Memory B cell (primary cell): ENCODE measurements at regions not wholly inside any gene's neighbourhood (a gene's known extent, or its start where the extent isn't known, plus 50 kb on each side); places are given as distances from the start of the nearest gene placed in this dataset.
"Not testable (repeated sequence)": the region's sequence is repeated elsewhere in the genome, so short reads cannot be mapped to it uniquely, and the experiment has no call there.

Experiments used
- ATAC-seq: fragments of 150-1000 bp; cut with Tn5 transposase; 2 replicates; pipeline ENCODE4 v1.10.0; 2021; ENCODE audit warnings: low read depth, mild to moderate bottlenecking, moderate library complexity
- DNase-seq, 2 donors: peaks; one replicate each; pipeline ENCODE4 v3.0.0; 2022; ENCODE audit warnings: low spot score in 2 of 2
- H3K27ac Mint-ChIP-seq: one replicate; pipeline ENCODE4 v1.8.0; 2022; ENCODE audit warnings: mild to moderate bottlenecking, moderate library complexity, mixed read lengths
- H3K27me3 Mint-ChIP-seq: one replicate; pipeline ENCODE4 v1.8.0; 2022; ENCODE audit warnings: mixed read lengths
- H3K36me3 Mint-ChIP-seq: one replicate; pipeline ENCODE4 v1.8.0; 2022; ENCODE audit warnings: mild to moderate bottlenecking, mixed read lengths
- H3K4me1 Mint-ChIP-seq: one replicate; pipeline ENCODE4 v1.8.0; 2022; ENCODE audit warnings: mixed read lengths
- H3K4me3 Mint-ChIP-seq: one replicate; pipeline ENCODE4 v1.8.0; 2022; ENCODE audit warnings: mild to moderate bottlenecking, moderate library complexity, mixed read lengths
- H3K9me3 Mint-ChIP-seq: one replicate; pipeline ENCODE4 v1.8.0; 2022; ENCODE audit warnings: mixed read lengths

DNA sequence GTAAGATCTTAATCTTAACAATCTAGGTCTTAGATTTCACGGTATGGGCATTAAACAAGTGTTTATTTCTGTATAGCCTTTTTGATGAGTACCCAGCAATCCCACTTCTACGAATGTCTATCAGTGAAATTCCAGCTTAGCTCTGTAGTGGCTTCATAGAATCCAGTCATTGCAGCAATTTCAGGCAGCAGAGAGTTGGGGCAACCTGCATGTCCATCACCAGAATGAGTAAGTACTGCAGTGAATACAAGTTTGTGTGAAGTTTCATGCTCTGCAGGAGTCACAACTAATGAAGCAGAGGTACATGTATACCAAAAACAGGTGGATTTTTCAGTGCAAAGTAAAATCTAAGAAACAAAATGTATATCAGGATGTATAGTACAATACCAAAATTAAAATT, 151.7 kb downstream of the OR2B2 start:
- H3K27me3 Mint-ChIP-seq, result peaks cover 5% of the 10 kb centered on the region
- H3K9me3 Mint-ChIP-seq, result no peaks in the 10 kb centered on the region
- H3K27ac Mint-ChIP-seq, result no peak overlapping the region
- DNase-seq (no peak), ATAC-seq (no peak)
- H3K4me1 Mint-ChIP-seq, result peaks cover 14% of the 10 kb centered on the region
- H3K4me3 Mint-ChIP-seq, result no peak overlapping the region
- H3K36me3 Mint-ChIP-seq, result peaks cover 1% of the 10 kb centered on the region

DNA sequence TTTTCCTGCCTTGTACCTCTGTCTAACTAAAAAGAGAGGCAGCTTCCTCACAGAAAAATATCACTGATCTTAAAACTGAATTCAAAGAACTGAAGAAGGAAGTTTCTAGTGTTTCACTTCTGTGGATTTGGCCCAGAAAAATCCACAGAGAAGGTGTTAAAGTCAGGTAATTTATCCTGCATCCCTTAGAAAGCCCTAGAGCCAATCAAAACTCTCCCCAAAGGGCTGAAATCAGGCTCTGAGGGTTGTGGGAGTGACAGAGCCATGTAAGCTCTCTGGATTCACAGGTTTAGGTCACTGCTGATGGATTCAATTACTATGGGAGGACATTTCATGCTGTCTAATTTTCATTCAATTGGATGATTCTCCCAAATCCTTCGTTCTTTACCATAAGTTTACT, 152.3 kb downstream of the OR2B2 start:
- no peaks in the 10 kb centered on the region for H3K9me3 Mint-ChIP-seq
- no peak for DNase-seq
- H3K4me1 Mint-ChIP-seq, result peaks cover 17% of the 10 kb centered on the region
- H3K36me3 Mint-ChIP-seq, result peaks cover 1% of the 10 kb centered on the region
- ATAC-seq, result no peak
- no peak overlapping the region for H3K4me3 Mint-ChIP-seq
- peaks cover 5% of the 10 kb centered on the region for H3K27me3 Mint-ChIP-seq
- H3K27ac Mint-ChIP-seq, result no peak overlapping the region

DNA sequence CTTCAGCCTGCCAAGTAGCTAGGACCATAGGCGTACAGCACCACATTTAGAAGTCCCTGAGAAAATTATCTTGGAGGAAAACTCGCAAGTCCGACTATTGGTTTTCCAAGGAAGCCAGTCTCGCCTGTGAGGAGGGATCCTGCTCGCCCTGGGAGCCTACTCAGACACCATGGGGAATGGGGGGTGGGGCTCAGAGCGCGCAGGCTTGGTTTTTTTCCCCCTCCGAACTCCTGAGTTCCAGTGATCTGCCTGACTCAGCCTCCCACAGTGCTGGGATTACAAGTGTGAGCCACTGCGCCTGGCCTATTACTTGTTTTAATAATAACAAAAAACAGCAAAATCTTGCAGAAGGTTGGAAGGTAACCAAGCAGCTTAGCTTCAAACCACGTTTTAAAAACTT, 153.7 kb downstream of the OR2B2 start:
- Mint-ChIP-seq H3K27ac (no peak overlapping the region), H3K27me3 (peaks cover 3% of the 10 kb centered on the region)

DNA sequence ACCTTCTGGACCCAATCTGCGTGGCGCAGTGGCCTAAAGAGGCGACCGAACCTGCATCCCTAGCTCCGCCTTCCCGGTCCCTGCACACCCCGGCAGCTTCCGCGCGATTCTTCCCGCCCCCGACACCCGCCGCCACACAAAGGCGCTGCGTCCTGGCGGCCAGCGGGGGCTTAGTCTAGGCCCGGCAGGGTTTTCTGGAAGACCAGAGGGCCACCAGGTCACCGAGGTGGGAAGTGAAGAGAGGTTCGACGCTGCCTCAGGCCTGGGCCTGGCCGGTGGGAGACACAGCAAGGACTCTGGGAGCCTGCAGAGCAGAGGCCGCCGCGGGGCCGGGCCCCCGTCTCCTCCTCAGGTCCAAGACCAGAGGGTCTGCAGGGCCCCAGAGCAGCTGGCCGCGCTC, 154.9 kb downstream of the OR2B2 start:
- H3K36me3 Mint-ChIP-seq, result peaks cover 1% of the 10 kb centered on the region
- no peaks in the 10 kb centered on the region for H3K9me3 Mint-ChIP-seq
- peaks cover 34% of the 10 kb centered on the region for H3K4me1 Mint-ChIP-seq
- peaks cover 2% of the 10 kb centered on the region for H3K27me3 Mint-ChIP-seq
- peak overlapping the region; percentile 71 for H3K4me3 Mint-ChIP-seq
- DNase-seq (no peak), ATAC-seq (no peak)
- peak overlapping the region; percentile 47 for H3K27ac Mint-ChIP-seq

More for the DNA sequence above, 153.7 kb downstream of the OR2B2 start:
- no peak for DNase-seq
- Mint-ChIP-seq H3K4me1 (peaks cover 28% of the 10 kb centered on the region), H3K4me3 (peak overlapping the region; percentile 65), H3K36me3 (peaks cover 1% of the 10 kb centered on the region), H3K9me3 (no peaks in the 10 kb centered on the region)
- no peak for ATAC-seq

DNA sequence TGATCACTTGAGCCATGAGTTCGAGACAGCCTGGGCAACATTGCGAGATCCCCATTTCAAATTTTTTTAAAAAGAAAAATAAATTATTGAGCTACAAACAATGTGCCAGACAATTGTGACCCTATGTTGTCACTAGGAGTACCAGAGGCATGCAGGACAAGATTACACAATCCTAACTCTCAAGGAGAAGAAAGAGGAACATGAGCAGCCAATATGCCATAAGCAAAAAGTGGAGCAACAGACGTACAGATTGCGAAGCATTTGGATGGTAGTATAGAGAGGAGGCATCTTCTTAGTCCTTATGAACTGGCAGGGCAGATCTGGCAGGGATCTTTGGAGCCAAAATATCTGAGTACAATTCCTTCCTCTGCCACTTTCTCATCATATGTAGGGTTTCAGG, 156.4 kb downstream of the OR2B2 start:
- DNase-seq (no peak), ATAC-seq (no peak)
- Mint-ChIP-seq H3K9me3 (no peaks in the 10 kb centered on the region), H3K4me3 (no peak overlapping the region), H3K27ac (no peak overlapping the region), H3K36me3 (peaks cover 2% of the 10 kb centered on the region), H3K27me3 (peaks cover 2% of the 10 kb centered on the region), H3K4me1 (peaks cover 30% of the 10 kb centered on the region)

DNA sequence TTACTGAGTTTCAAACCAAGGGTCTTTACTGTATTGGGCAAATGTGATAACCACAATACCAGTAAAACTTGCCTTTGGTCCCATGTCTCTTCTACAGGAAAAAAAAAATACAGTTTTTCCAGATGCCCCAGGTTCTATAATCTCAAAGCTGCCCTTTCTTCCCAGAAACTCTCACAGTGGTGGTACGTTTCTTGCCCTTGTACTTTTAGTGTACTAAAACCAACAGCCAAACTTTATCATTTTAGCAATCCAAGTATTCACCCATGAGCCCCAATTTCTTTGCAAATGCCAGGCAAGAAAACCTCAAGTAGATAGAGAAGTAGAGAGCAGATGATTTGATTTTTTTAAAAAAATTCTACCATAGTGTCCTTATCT, 157.8 kb downstream of the OR2B2 start:
- peaks cover 2% of the 10 kb centered on the region for H3K27me3 Mint-ChIP-seq
- H3K9me3 Mint-ChIP-seq, result no peaks in the 10 kb centered on the region
- peak overlapping the region; percentile 98 for H3K27ac Mint-ChIP-seq
- peaks cover 2% of the 10 kb centered on the region for H3K36me3 Mint-ChIP-seq
- H3K4me1 Mint-ChIP-seq, result peaks cover 26% of the 10 kb centered on the region
- DNase-seq, result no peak
- ATAC-seq, result no peak
- peak overlapping the region; percentile 46 for H3K4me3 Mint-ChIP-seq

DNA sequence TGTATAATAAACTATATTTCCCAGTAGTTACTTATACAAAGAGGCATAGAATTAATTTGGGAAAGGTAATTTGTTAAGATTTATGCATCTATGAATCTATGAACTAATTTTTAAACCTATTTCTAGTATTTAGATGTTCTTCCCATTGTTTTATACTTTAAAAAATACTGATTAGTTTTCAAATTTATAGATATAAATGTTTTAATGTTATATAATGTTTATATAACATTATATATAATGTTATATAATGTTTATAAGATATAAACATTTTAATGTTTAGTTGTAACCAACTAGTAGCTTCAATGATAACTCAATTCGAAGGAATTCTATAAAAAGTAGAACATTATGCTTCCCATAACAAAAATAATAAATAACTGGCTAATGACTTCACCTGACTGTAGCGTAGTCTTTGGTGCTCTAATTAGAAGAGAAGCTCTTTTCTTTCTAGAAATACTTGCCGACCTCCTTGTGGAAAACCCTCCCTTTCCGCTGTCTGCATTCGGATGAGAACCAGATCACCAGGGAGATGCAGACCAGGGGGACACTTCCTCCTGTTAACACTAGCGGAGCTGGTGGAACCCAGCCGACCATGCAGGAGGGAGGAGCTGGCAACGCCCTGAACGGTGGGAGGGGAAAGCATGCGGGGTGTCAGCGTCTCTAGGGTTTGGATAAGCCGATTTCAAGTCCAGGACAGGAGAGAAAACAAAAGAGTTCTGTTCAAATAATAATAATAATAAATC, 158.4 kb downstream of the OR2B2 start:
- peak overlapping the region; percentile 98 for H3K27ac Mint-ChIP-seq
- H3K27me3 Mint-ChIP-seq, result peaks cover 2% of the 10 kb centered on the region
- peak; percentile 47 to 59 for DNase-seq
- H3K4me1 Mint-ChIP-seq, result peaks cover 26% of the 10 kb centered on the region
- H3K4me3 Mint-ChIP-seq, result peak overlapping the region; percentile 85
- ATAC-seq, result peak; percentile 45
- H3K36me3 Mint-ChIP-seq, result peaks cover 2% of the 10 kb centered on the region
- H3K9me3 Mint-ChIP-seq, result no peaks in the 10 kb centered on the region

DNA sequence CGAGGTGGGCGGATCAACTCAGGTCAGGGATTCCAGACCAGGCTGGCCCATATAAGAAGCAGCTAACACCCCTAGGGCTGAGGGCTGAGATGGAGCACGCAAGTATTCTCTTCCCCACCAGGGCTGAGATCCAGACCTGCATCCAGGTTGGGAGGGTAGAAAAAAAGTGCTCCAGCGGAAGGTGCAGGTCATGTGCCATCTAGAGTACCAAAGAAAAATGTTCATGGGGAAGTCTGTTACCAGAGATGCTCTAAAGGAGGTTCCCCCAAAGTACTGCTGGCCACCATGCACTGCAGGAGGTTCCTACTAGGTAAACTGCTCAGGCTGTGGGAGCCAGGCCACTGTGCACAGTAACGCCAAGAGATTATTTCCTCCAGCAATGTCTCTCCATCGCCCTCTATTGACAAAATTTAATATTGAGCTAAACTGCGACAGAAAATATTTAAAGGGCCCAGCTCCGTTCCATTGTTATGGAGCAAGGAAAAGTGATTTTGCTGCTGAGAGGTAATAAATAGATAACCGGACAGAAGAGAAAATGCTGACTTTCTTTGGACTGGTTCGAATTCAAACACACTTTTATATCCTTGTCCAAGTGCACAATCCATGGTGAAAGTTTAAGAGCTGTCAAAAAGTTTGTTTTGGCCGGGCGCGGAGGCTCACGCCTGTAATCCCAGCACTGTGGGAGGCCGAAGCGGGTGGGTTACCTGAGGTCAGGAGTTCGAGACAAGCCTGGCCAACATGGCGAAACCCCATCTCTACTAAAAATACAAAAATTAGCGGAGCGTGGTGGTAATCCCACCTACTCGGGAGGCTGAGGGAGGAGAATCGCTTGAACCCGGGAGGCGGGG, 159.9 kb downstream of the OR2B2 start:
- DNase-seq, result peak; percentile 40 to 80
- peaks cover 21% of the 10 kb centered on the region for H3K4me1 Mint-ChIP-seq
- H3K36me3 Mint-ChIP-seq, result peaks cover 2% of the 10 kb centered on the region
- ATAC-seq, result peak; percentile 40
- H3K4me3 Mint-ChIP-seq, result peak overlapping the region; percentile 90
- H3K27me3 Mint-ChIP-seq, result no peaks in the 10 kb centered on the region
- peak overlapping the region; percentile 98 for H3K27ac Mint-ChIP-seq
- H3K9me3 Mint-ChIP-seq, result no peaks in the 10 kb centered on the region

DNA sequence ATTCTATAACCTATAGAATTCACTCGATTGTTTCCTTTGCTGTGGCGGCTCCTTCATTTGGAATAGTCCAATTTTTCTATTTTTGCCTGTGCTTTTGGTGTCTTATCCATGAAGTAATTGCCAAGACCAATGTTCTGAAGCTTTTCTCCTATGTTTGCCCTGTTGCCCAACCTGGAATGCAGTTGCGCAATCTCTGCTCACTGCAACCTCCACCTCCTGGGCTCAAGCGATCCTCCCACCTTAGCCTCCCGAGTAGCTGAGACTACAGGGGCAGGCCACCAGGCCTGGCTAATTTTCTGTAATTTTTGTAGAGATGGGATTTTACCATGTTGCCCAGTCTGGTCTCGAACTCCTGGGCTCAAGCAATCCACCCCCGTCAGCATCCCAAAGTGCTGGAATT, 163.5 kb downstream of the OR2B2 start:
- ATAC-seq (no peak), DNase-seq (no peak)
- Mint-ChIP-seq H3K4me3 (no peak overlapping the region), H3K9me3 (no peaks in the 10 kb centered on the region), H3K4me1 (peaks cover 8% of the 10 kb centered on the region), H3K27me3 (peaks cover under 1% of the 10 kb centered on the region), H3K36me3 (peaks cover 2% of the 10 kb centered on the region), H3K27ac (no peak overlapping the region)

DNA sequence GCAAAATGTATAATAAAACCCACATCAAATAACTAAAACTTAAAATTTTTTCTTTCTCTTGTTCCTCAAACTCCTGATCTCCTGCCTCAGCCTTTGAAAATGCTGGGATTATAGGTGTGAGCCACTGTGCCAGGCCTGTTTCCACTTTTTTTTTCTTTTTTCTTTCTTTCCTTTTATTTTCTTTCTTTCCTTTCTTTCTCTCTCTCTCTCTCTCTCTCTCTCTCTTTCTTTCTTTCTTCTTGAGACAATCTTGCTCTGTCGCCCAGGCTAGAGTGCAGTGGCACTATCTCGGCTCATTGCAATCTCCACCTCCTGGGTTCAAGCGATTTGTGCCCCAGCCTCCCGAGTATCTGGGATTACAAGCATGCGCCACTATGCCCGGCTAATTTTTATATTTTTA, 164.6 kb downstream of the OR2B2 start:
- ATAC-seq (no peak), DNase-seq (no peak)
- Mint-ChIP-seq H3K27me3 (peaks cover 8% of the 10 kb centered on the region), H3K4me3 (no peak overlapping the region), H3K27ac (no peak overlapping the region), H3K36me3 (peaks cover 2% of the 10 kb centered on the region), H3K9me3 (no peaks in the 10 kb centered on the region), H3K4me1 (peaks cover 3% of the 10 kb centered on the region)

DNA sequence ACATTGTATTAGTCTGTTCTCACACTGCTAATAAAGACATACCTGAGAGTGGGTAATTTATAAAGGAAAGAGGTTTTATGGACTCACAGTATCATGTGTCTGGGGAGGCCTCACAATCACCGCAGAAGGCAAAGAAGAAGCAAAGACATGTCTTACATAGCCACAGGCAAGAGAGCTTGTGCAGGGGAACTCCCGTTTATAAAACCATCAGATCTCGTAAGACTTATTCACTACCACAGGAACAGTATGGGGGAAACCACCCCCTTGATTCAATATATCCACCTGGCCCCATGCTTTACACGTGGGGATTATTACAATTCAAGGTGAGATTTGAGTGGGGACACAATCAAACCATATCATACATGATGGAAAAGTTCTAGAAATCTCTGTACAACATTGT, 165.3 kb downstream of the OR2B2 start:
- not testable (repeated sequence) for H3K27me3 Mint-ChIP-seq, H3K4me1 Mint-ChIP-seq, H3K27ac Mint-ChIP-seq, DNase-seq, H3K9me3 Mint-ChIP-seq, H3K4me3 Mint-ChIP-seq, H3K36me3 Mint-ChIP-seq
- ATAC-seq, result peak; percentile 48

DNA sequence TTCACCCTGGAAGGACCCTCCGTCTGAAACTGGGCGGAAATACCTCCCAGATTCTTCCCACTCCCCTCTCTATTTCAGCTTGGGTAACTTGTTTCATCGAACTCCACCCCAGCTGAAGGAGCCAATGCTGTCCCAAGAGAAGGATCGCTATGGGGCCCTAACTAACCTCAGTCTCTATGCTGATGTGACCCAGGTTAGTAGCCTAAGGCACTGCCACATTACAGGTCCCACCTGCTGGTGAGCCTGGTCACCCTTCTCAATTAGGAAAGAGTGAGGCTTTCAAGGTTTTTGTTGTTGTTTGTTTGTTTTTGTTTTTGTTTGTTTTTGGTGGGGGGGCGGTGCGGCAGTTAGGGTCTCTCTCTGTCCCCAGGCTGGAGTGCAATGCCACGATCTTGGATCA, 168.4 kb downstream of the OR2B2 start:
- no peak overlapping the region for H3K4me3 Mint-ChIP-seq
- no peaks in the 10 kb centered on the region for H3K9me3 Mint-ChIP-seq
- H3K36me3 Mint-ChIP-seq, result no peaks in the 10 kb centered on the region
- H3K4me1 Mint-ChIP-seq, result no peaks in the 10 kb centered on the region
- no peak overlapping the region for H3K27ac Mint-ChIP-seq
- ATAC-seq (no peak), DNase-seq (no peak)
- H3K27me3 Mint-ChIP-seq, result peaks cover 9% of the 10 kb centered on the region

DNA sequence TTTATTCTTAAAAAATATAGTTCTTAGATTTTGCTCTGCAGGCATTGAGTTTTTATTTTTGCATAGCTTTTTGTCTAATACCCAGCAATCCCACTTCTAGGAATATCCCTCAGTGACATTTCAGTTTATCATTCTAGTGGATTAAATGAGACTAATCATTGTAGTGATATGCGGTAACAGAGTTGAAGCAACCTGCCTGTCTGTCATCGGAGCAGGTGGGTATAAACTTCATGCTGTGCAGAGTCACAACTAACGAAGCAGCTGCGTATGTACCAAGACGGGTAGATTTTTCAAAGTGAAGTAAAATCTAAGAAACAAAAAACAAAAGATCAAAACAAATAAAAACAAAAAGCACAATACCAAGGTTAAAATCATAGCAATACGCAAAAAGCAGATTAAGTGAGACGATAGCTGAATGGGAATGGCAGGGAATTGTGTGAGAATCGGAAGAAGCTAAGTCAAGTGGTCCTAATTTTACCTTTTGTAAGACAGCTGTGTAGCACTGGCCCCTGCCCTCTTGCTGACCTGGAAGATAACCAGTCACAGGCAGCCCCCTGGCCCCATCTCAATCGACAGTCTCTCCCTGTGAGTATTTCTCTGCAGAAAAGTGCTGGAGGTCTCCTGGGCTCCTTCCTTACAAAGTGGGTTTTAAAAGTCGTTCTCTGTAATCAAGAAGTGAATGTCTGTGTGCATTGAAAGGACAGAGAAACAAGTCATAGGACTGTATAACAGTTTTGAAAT, 169.2 kb downstream of the OR2B2 start:
- ATAC-seq (no peak), DNase-seq (no peak)
- Mint-ChIP-seq H3K36me3 (no peaks in the 10 kb centered on the region), H3K4me3 (no peak overlapping the region), H3K4me1 (peaks cover 1% of the 10 kb centered on the region), H3K27me3 (peaks cover 9% of the 10 kb centered on the region), H3K27ac (no peak overlapping the region), H3K9me3 (no peaks in the 10 kb centered on the region)

DNA sequence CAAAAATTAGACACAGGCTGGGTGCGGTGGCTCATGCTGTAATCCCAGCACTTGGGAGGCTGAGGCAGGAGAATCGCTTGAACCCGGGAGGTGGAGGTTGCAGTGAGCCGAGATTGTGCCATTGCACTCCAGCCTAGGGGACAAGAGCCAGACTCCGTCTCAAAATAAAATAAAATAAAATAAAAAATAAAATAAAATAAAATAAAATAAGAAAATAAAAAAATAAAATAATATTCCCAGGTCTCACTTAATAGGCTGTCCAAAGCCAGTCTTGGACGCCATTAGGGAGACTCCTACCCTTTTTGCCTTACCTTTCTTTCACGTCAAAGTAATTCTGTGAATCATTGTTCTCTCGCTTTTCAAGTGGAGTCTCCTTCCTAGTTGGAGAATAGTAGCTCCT, 172.3 kb downstream of the OR2B2 start:
- not testable (repeated sequence) for H3K4me1 Mint-ChIP-seq, DNase-seq, H3K9me3 Mint-ChIP-seq, ATAC-seq, H3K4me3 Mint-ChIP-seq, H3K36me3 Mint-ChIP-seq, H3K27ac Mint-ChIP-seq
- peaks cover 21% of the 10 kb centered on the region for H3K27me3 Mint-ChIP-seq
